Panc1 (cell line): ENCODE measurements at regions not wholly inside any gene's neighbourhood (a gene's known extent, or its start where the extent isn't known, plus 50 kb on each side); places are given as distances from the start of the nearest gene placed in this dataset.

Source experiments
- ATAC-seq: fragments of 200-7000 bp; cut with Tn5 transposase; 2 replicates; pipeline ENCODE4 v1.9.1; 2020; ENCODE audit warnings: mild to moderate bottlenecking, moderate library complexity
- BruUV-seq: library from RNA; stranded (reverse); fragments of 400-500 nt; replicated peaks from 2 replicates; lab custom pipeline; 2021; lab: Mats Ljungman, UMichigan
- CTCF ChIA-PET: fragments of 300-600 bp; sonication (Branson Sonifier 250); formaldehyde crosslinking; loops from one replicate; lab custom pipeline; 2022; ENCODE audit warnings: antibody characterized with exemption; lab: Charles Lee
- POLR2A ChIA-PET: fragments of 300-600 bp; sonication (Branson Sonifier 250); formaldehyde crosslinking; loops from one replicate; lab custom pipeline; 2022; ENCODE audit warnings: antibody characterized with exemption; lab: Charles Lee
- DNase-seq: peaks from one replicate; pipeline ENCODE4 v3.0.0-alpha.2; 2010; ENCODE audit warnings: low read depth, low spot score
- H3K27ac ChIP-seq: 2 replicates; pipeline ENCODE4 v1.5.1; 2011; ENCODE audit warnings: mild to moderate bottlenecking, low read length, inconsistent platforms
- H3K27me3 ChIP-seq: fragments of 200-500 bp; sonication (Bioruptor generic); 2 replicates; pipeline ENCODE4 v1.6.0; 2014; ENCODE audit warnings: low read length, inconsistent platforms; ENCODE audit not compliant: control insufficient read depth, insufficient read depth
- H3K36me3 ChIP-seq: fragments of 200-500 bp; sonication (Bioruptor generic); 2 replicates; pipeline ENCODE4 v1.5.1; 2014; ENCODE audit warnings: inconsistent platforms, mild to moderate bottlenecking, low read length, moderate library complexity; ENCODE audit not compliant: control insufficient read depth, insufficient read depth
- H3K4me1 ChIP-seq: 2 replicates; pipeline ENCODE4 v1.5.1; 2011; ENCODE audit warnings: inconsistent platforms, mild to moderate bottlenecking, low read length, moderate library complexity; ENCODE audit not compliant: control insufficient read depth, insufficient read depth
- H3K4me3 ChIP-seq, 2 experiments: 2 replicates each; pipeline ENCODE4 v1.5.1; 2011 to 2012; ENCODE audit warnings: low read depth in 2 of 2, low read length in 2 of 2, mild to moderate bottlenecking in 2 of 2, inconsistent platforms in 1 of 2, moderate library complexity in 1 of 2
- H3K9me3 ChIP-seq: fragments of 200-500 bp; sonication (Bioruptor generic); 2 replicates; pipeline ENCODE4 v1.5.1; 2014; ENCODE audit warnings: low read depth, mild to moderate bottlenecking, inconsistent platforms, low read length, moderate library complexity; ENCODE audit not compliant: control insufficient read depth, insufficient read depth
- POLR2AphosphoS5 ChIP-seq: IDR thresholded peaks from 2 replicates; pipeline ENCODE4 v1.6.1; 2012; ENCODE audit warnings: mild to moderate bottlenecking, low read depth, low read length, moderate library complexity
- SIN3A ChIP-seq: IDR thresholded peaks from 2 replicates; pipeline ENCODE4 v1.6.1; 2012; ENCODE audit warnings: low read depth, mild to moderate bottlenecking, low read length, moderate library complexity, borderline replicate concordance; ENCODE audit not compliant: insufficient read depth
- TCF7L2 ChIP-seq: IDR thresholded peaks from 2 replicates; pipeline ENCODE4 v1.6.1; 2011; ENCODE audit warnings: mild to moderate bottlenecking, low read depth, low read length, inconsistent platforms
- in situ Hi-C: cut with HindIII; loops from 2 replicates; pipeline ENCODE4 v1.10.0; 2016; ENCODE audit warnings: low sequenced_read_pairs, low pct_unique_long_range_greater_than_20kb
- intact Hi-C: fragments of 100-400 bp; cut with micrococcal nuclease; formaldehyde crosslinking; loops from one replicate; pipeline ENCODE4 v1.10.0; 2022; ENCODE audit not compliant: unreplicated experiment
- TF ChIP-seq, protein P1 (sequence below), 2 experiments: IDR thresholded peaks; 2 replicates each; pipeline ENCODE4 v1.6.1; 2011 to 2012; ENCODE audit warnings: low read depth in 2 of 2, control low read depth in 1 of 2, low read length in 1 of 2, mild to moderate bottlenecking in 1 of 2, moderate library complexity in 1 of 2; ENCODE audit not compliant: insufficient read depth in 1 of 2
- TF ChIP-seq, protein P2 (sequence below): fragments of 450-650 bp; IDR thresholded peaks from 2 replicates; pipeline ENCODE4 v1.5.1; 2017; ENCODE audit warnings: mild to moderate bottlenecking

DNA sequence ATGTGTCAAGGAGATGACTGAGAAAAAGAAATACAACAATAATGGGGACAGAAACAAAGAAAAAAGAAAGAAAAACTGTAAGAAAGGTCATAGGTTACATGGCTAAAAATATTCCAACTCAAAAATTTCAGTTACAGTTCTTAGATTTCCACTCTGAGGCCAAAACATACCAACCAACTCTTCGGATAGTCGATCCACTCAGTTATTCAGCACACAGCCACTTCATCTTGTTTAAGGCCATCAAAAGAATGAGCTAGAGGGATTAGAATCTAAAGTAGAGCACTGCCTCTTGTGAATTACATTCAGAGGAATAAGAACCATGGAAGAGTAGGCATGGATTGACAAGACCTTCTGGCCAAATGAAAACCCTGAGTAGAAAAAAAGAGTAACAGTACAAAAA is 277.0 kb downstream of the MRPL39 start:
- no peak for TF ChIP-seq POLR2AphosphoS5
- no peak for TF ChIP-seq TCF7L2
- TF ChIP-seq, protein P1, sequence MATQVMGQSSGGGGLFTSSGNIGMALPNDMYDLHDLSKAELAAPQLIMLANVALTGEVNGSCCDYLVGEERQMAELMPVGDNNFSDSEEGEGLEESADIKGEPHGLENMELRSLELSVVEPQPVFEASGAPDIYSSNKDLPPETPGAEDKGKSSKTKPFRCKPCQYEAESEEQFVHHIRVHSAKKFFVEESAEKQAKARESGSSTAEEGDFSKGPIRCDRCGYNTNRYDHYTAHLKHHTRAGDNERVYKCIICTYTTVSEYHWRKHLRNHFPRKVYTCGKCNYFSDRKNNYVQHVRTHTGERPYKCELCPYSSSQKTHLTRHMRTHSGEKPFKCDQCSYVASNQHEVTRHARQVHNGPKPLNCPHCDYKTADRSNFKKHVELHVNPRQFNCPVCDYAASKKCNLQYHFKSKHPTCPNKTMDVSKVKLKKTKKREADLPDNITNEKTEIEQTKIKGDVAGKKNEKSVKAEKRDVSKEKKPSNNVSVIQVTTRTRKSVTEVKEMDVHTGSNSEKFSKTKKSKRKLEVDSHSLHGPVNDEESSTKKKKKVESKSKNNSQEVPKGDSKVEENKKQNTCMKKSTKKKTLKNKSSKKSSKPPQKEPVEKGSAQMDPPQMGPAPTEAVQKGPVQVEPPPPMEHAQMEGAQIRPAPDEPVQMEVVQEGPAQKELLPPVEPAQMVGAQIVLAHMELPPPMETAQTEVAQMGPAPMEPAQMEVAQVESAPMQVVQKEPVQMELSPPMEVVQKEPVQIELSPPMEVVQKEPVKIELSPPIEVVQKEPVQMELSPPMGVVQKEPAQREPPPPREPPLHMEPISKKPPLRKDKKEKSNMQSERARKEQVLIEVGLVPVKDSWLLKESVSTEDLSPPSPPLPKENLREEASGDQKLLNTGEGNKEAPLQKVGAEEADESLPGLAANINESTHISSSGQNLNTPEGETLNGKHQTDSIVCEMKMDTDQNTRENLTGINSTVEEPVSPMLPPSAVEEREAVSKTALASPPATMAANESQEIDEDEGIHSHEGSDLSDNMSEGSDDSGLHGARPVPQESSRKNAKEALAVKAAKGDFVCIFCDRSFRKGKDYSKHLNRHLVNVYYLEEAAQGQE (IDR thresholded peaks at IDR 0.05; ENCODE audit: insufficient read depth in 1 of 2, low read depth in 2 of 2, low read length in 1 of 2), result no peak
- TF ChIP-seq SIN3A, result no peak
- TF ChIP-seq, protein P2, sequence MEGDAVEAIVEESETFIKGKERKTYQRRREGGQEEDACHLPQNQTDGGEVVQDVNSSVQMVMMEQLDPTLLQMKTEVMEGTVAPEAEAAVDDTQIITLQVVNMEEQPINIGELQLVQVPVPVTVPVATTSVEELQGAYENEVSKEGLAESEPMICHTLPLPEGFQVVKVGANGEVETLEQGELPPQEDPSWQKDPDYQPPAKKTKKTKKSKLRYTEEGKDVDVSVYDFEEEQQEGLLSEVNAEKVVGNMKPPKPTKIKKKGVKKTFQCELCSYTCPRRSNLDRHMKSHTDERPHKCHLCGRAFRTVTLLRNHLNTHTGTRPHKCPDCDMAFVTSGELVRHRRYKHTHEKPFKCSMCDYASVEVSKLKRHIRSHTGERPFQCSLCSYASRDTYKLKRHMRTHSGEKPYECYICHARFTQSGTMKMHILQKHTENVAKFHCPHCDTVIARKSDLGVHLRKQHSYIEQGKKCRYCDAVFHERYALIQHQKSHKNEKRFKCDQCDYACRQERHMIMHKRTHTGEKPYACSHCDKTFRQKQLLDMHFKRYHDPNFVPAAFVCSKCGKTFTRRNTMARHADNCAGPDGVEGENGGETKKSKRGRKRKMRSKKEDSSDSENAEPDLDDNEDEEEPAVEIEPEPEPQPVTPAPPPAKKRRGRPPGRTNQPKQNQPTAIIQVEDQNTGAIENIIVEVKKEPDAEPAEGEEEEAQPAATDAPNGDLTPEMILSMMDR, result no peak
- ATAC-seq (no peak), DNase-seq (no peak)
- Histone ChIP-seq H3K36me3 (no peaks in the 10 kb centered on the region), H3K4me3 (no peak overlapping the region), H3K27me3 (no peaks in the 10 kb centered on the region), H3K9me3 (no peaks in the 10 kb centered on the region), H3K27ac (no peak overlapping the region), H3K4me1 (no peaks in the 10 kb centered on the region)
- ChIA-PET CTCF (interaction anchor here (0.5 kb wide), 1 partner anchor 56 kb away, joined by 3 read pairs; no protein-coding TSS in a partner anchor), POLR2A (no interaction called here)
- BruUV-seq, result no TSS peak
- intact Hi-C loops (no loop called here), in situ Hi-C loops (no loop called here)

DNA sequence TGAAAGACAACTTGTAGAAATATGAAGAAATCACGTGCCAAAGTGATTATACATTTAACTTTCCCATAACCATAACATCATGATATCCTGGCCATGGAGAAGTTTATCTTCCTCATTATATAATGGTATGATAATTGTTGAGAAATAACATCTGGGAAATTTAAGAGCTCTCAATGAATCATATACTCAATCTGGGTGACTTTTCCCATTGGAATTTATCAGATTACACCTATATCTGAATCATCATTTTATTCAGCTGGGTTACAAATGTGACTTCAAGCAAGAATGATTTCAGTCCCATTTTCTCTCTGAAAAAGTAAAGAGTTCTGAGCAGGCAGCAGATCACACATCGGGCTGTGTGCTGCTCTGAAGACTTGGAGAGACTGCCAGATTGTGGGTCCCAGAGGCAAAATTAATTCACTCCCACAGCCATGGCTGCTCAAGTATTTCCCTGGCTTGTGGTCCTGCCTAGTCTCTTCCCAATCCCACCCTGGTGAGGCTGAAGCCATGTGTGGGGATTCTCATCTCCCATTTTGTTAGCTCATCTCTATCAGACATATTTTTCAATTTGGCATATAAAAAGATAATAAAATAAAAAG is 278.0 kb downstream of the MRPL39 start:
- DNase-seq (no peak), ATAC-seq (no peak)
- CTCF ChIA-PET, result no interaction called here
- Histone ChIP-seq H3K4me3 (no peak overlapping the region), H3K27me3 (no peaks in the 10 kb centered on the region), H3K36me3 (no peaks in the 10 kb centered on the region), H3K9me3 (no peaks in the 10 kb centered on the region), H3K27ac (no peak overlapping the region), H3K4me1 (no peaks in the 10 kb centered on the region)
- in situ Hi-C loops, result no loop called here
- intact Hi-C loops, result no loop called here
- no TSS peak for BruUV-seq
- TF ChIP-seq SIN3A, result no peak
- POLR2A ChIA-PET, result no interaction called here

DNA sequence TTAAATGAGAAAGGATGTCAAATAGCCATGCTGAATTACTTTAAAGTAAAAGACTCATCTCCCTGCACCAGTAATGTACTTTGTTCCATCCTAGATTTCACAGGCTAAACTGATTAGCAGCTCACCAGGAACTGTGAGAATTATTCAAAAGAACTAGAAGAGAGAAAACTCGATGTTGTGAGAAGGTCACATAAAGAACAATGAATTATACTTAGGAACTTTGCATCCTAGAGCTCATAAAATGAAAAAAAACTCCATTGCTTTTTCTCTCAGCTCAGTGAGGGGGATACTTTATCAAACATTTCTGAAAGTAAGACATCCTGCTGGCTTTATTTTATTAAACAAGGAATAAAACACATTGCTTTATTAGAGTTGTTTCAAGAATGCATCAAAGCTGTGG is 278.5 kb downstream of the MRPL39 start:
- ChIA-PET CTCF (no interaction called here), POLR2A (no interaction called here)
- Histone ChIP-seq H3K27ac (no peak overlapping the region), H3K27me3 (no peaks in the 10 kb centered on the region), H3K4me3 (no peak overlapping the region), H3K4me1 (no peaks in the 10 kb centered on the region), H3K9me3 (no peaks in the 10 kb centered on the region), H3K36me3 (no peaks in the 10 kb centered on the region)
- DNase-seq, result no peak
- in situ Hi-C loops, result no loop called here
- intact Hi-C loops, result no loop called here
- TF ChIP-seq POLR2AphosphoS5, result no peak
- TF ChIP-seq, protein P1 (IDR thresholded peaks at IDR 0.05; ENCODE audit: insufficient read depth in 1 of 2, low read depth in 2 of 2, low read length in 1 of 2), result no peak
- no peak for TF ChIP-seq TCF7L2
- TF ChIP-seq SIN3A, result no peak
- TF ChIP-seq, protein P2, result no peak
- ATAC-seq, result no peak
- no TSS peak for BruUV-seq
